ENCODE measurements at regions not wholly inside any gene's neighbourhood (a gene's known extent, or its start where the extent isn't known, plus 50 kb on each side); places are given as distances from the start of the nearest gene placed in this dataset.

DNA sequence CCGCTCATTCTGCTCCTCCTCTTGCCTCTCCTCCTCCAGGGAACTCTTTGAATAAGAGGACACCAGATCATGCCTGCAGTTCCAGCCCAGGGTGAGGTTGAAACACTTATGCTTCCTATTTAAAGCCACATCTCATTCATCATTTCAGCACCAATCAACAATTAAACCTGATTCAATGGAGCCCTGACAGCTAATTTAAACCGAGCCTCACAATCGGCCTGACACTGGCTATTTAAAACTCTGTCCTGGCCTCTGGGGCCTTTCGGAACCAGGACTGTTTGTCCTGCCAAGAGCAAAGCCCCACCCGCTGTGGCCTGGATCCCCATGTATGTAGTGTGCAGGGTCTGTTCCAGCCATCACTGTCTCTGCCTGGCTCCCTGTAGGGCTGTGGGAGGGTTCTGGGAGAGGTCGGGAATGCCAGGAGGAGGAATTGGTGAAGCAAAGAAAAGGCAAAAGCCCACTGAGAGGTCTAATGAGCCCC is 97.4 kb downstream of the MCFD2 start:
- H3K4me3 Mint-ChIP-seq = no peak overlapping the region
- H2AFZ ChIP-seq (ENCODE audit: insufficient read depth, low read depth, low read length, poor library complexity, severe bottlenecking) = no peak overlapping the region
- H3K4me1 Mint-ChIP-seq = no peaks in the 10 kb centered on the region
- CTCF ChIA-PET = no interaction called here
- H3K79me2 ChIP-seq (ENCODE audit: control insufficient read depth, insufficient read depth, low read length) = no peaks in the 10 kb centered on the region
- H3K9me3 Mint-ChIP-seq (ENCODE audit: insufficient read depth) = no peaks in the 10 kb centered on the region
- TF ChIP-seq, protein P1, sequence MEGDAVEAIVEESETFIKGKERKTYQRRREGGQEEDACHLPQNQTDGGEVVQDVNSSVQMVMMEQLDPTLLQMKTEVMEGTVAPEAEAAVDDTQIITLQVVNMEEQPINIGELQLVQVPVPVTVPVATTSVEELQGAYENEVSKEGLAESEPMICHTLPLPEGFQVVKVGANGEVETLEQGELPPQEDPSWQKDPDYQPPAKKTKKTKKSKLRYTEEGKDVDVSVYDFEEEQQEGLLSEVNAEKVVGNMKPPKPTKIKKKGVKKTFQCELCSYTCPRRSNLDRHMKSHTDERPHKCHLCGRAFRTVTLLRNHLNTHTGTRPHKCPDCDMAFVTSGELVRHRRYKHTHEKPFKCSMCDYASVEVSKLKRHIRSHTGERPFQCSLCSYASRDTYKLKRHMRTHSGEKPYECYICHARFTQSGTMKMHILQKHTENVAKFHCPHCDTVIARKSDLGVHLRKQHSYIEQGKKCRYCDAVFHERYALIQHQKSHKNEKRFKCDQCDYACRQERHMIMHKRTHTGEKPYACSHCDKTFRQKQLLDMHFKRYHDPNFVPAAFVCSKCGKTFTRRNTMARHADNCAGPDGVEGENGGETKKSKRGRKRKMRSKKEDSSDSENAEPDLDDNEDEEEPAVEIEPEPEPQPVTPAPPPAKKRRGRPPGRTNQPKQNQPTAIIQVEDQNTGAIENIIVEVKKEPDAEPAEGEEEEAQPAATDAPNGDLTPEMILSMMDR (IDR thresholded peaks at IDR 0.05) = no peak
- no peak for TF ChIP-seq EZH2 (IDR thresholded peaks at IDR 0.05; ENCODE audit: borderline replicate concordance, insufficient read depth, low read depth, low read length, poor library complexity, severe bottlenecking)
- POLR2A ChIA-PET = no interaction called here
- intact Hi-C loops (cut with micrococcal nuclease) = no loop called here
- peaks cover 30% of the 10 kb centered on the region for H3K27me3 Mint-ChIP-seq
- no peak for DNase-seq
- WGBS (ENCODE audit: insufficient coverage) = 82% methylated on average over 6 of the region's 6 CpGs
- no peak overlapping the region for H3K9ac ChIP-seq (ENCODE audit: low read length)
- no peak overlapping the region for H3K27ac ChIP-seq (ENCODE audit: low read length in 2 of 2)
- H4K20me1 ChIP-seq (ENCODE audit: control insufficient read depth, insufficient read depth, low read length, poor library complexity, severe bottlenecking) = no peaks in the 10 kb centered on the region
- H3K36me3 ChIP-seq (replicated peaks in 1 of 2; ENCODE audit: control extremely low read depth in 1 of 2, control insufficient read depth in 1 of 2, extremely low read depth in 1 of 2, insufficient read depth in 2 of 2, low read length in 1 of 2) = no peaks in the 10 kb centered on the region
- H3K27me3 ChIP-seq (replicated peaks in 1 of 4; ENCODE audit: control extremely low read depth in 1 of 4, control insufficient read depth in 3 of 4, insufficient read depth in 4 of 4, low read length in 3 of 4) = peaks cover 0 to 12% (median 4%) of the 10 kb centered on the region in 4 experiments
- no peak overlapping the region for H3K27ac Mint-ChIP-seq
- no peak for ATAC-seq (ENCODE audit: low read depth)
- no peak overlapping the region for H3K4me3 ChIP-seq (ENCODE audit: control extremely low read depth in 1 of 5, extremely low read depth in 1 of 5, insufficient read depth in 1 of 5, low read depth in 2 of 5, low read length in 4 of 5)
- no peaks in the 10 kb centered on the region for H3K9me3 ChIP-seq (ENCODE audit: control extremely low read depth in 1 of 3, control insufficient read depth in 2 of 3, insufficient read depth in 1 of 3, low read length in 2 of 3)
- no peak overlapping the region for H3K4me2 ChIP-seq (replicated peaks; ENCODE audit: low read depth, low read length, poor library complexity, severe bottlenecking)
- H3K4me1 ChIP-seq (ENCODE audit: control insufficient read depth in 2 of 2, insufficient read depth in 2 of 2, low read length in 2 of 2) = no peaks in the 10 kb centered on the region

DNA sequence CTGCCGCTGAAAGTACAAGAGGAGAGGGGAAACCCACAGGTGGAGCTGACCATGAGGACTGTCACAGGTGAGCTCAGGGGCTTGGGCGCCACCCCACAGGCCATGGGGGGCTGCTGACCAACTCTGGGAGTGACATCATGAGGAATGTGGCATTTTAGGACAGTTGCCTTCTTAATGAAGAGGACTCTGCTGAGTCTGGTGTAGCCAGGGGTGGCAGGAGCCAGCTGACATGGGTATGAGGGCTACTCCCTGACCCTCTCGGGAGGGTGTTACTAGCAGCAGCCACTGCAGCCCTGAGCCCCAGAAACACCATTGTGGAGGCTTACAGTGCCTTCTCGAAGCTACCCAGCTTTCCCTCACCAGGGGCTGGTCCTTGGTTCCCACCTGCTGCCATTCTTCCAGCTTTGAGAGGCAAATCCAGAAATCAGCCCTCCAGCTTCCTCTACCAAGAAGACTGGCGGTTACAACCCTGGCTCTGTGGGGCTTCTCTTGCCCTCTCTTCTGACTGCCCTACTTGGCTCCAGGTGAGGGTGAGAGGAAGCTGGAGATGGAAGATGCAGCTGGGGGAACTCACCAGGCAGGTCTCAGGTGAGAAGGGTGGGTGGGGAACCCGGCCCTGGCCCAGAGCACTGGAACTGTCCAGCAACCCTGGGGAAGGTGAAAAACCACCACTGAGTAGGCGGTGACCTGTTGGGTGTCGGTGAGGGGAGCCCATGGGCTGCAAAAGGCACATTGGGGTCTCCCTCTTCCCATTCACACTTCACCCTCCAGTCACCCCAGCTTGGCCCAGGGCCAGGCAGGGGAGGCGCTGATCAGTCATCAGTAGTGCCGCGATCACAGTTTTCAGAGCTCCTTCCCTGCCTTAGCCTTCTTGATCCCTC is 98.5 kb downstream of the MCFD2 start:
- 93% methylated on average over 5 of the region's 11 CpGs for WGBS (ENCODE audit: insufficient coverage)
- CTCF ChIA-PET = no interaction called here
- peaks cover 0 to 15% (median 3%) of the 10 kb centered on the region in 4 experiments for H3K27me3 ChIP-seq (replicated peaks in 1 of 4; ENCODE audit: control extremely low read depth in 1 of 4, control insufficient read depth in 3 of 4, insufficient read depth in 4 of 4, low read length in 3 of 4)

More for the DNA sequence above, 98.5 kb downstream of the MCFD2 start:
- POLR2A ChIA-PET = no interaction called here
- no peak for DNase-seq
- Histone ChIP-seq H3K4me2 (replicated peaks; ENCODE audit: low read depth, low read length, poor library complexity, severe bottlenecking) (no peak overlapping the region), H3K27ac (ENCODE audit: low read length in 2 of 2) (no peak overlapping the region), H3K4me3 (ENCODE audit: control extremely low read depth in 1 of 5, extremely low read depth in 1 of 5, insufficient read depth in 1 of 5, low read depth in 2 of 5, low read length in 4 of 5) (no peak overlapping the region), H4K20me1 (ENCODE audit: control insufficient read depth, insufficient read depth, low read length, poor library complexity, severe bottlenecking) (no peaks in the 10 kb centered on the region), H3K4me1 (ENCODE audit: control insufficient read depth in 2 of 2, insufficient read depth in 2 of 2, low read length in 2 of 2) (no peaks in the 10 kb centered on the region), H3K79me2 (ENCODE audit: control insufficient read depth, insufficient read depth, low read length) (no peaks in the 10 kb centered on the region), H3K9me3 (ENCODE audit: control extremely low read depth in 1 of 3, control insufficient read depth in 2 of 3, insufficient read depth in 1 of 3, low read length in 2 of 3) (no peaks in the 10 kb centered on the region), H3K9ac (ENCODE audit: low read length) (no peak overlapping the region), H2AFZ (ENCODE audit: insufficient read depth, low read depth, low read length, poor library complexity, severe bottlenecking) (no peak overlapping the region), H3K36me3 (replicated peaks in 1 of 2; ENCODE audit: control extremely low read depth in 1 of 2, control insufficient read depth in 1 of 2, extremely low read depth in 1 of 2, insufficient read depth in 2 of 2, low read length in 1 of 2) (no peaks in the 10 kb centered on the region)
- no peak overlapping the region for H3K4me3 Mint-ChIP-seq
- H3K27ac Mint-ChIP-seq = no peak overlapping the region
- no peaks in the 10 kb centered on the region for H3K4me1 Mint-ChIP-seq
- intact Hi-C loops (cut with micrococcal nuclease) = no loop called here
- H3K27me3 Mint-ChIP-seq = peaks cover 37% of the 10 kb centered on the region
- TF ChIP-seq, protein P1 (IDR thresholded peaks at IDR 0.05) = no peak
- no peak for TF ChIP-seq EZH2 (IDR thresholded peaks at IDR 0.05; ENCODE audit: borderline replicate concordance, insufficient read depth, low read depth, low read length, poor library complexity, severe bottlenecking)
- ATAC-seq (ENCODE audit: low read depth) = no peak
- no peaks in the 10 kb centered on the region for H3K9me3 Mint-ChIP-seq (ENCODE audit: insufficient read depth)
